GM18508 (cell line): ENCODE measurements at regions not wholly inside any gene's neighbourhood (a gene's known extent, or its start where the extent isn't known, plus 50 kb on each side); places are given as distances from the start of the nearest gene placed in this dataset.
"Not testable (repeated sequence)": the region's sequence is repeated elsewhere in the genome, so short reads cannot be mapped to it uniquely, and the experiment has no call there.

ENCODE experiments used
- ATAC-seq: cut with Tn5 transposase; IDR thresholded peaks from one replicate; pipeline ENCODE4 v1.9.1; 2021; ENCODE audit warnings: moderate number of reproducible peaks; ENCODE audit not compliant: insufficient read depth, unreplicated experiment

GRCh38 chr4:38367642-38368174 lies 296.3 kb upstream of the KLF3 start:
- ATAC-seq = no peak

- no peak for ATAC-seq
Observed at GRCh38 chr4:38368613-38369012, 295.4 kb upstream of the KLF3 start.

GRCh38 chr4:38371391-38371851 lies 292.6 kb upstream of the KLF3 start:
- ATAC-seq = no peak

- no peak for ATAC-seq
Observed at GRCh38 chr4:38373375-38373774, 290.6 kb upstream of the KLF3 start.

- no peak for ATAC-seq
Observed at GRCh38 chr4:38377195-38377594, 286.8 kb upstream of the KLF3 start.

- no peak for ATAC-seq
Observed at GRCh38 chr4:38378478-38378877, 285.5 kb upstream of the KLF3 start.

- ATAC-seq = no peak
Observed at GRCh38 chr4:38381788-38382187, 282.2 kb upstream of the KLF3 start.

- no peak for ATAC-seq
Observed at GRCh38 chr4:38382520-38382919, 281.5 kb upstream of the KLF3 start.

- no peak for ATAC-seq
Observed at GRCh38 chr4:38383646-38384121, 280.3 kb upstream of the KLF3 start.

GRCh38 chr4:38385093-38386004 lies 278.6 kb upstream of the KLF3 start:
- ATAC-seq = no peak

- ATAC-seq = no peak
Observed at GRCh38 chr4:38386005-38386551, 277.9 kb upstream of the KLF3 start.

GRCh38 chr4:38386654-38387188 lies 277.3 kb upstream of the KLF3 start:
- no peak for ATAC-seq

- no peak for ATAC-seq
Observed at GRCh38 chr4:38387348-38387747, 276.7 kb upstream of the KLF3 start.

- no peak for ATAC-seq
Observed at GRCh38 chr4:38387819-38388218, 276.2 kb upstream of the KLF3 start.

GRCh38 chr4:38388907-38389306 lies 275.1 kb upstream of the KLF3 start:
- not testable (repeated sequence) for ATAC-seq

GRCh38 chr4:38390969-38391545 lies 272.9 kb upstream of the KLF3 start:
- ATAC-seq = no peak

- ATAC-seq = no peak
Observed at GRCh38 chr4:38392223-38392855, 271.7 kb upstream of the KLF3 start.

- no peak for ATAC-seq
Observed at GRCh38 chr4:38396091-38396490, 267.9 kb upstream of the KLF3 start.

- no peak for ATAC-seq
Observed at GRCh38 chr4:38396845-38397547, 267.0 kb upstream of the KLF3 start.

GRCh38 chr4:38400946-38401345 lies 263.1 kb upstream of the KLF3 start:
- no peak for ATAC-seq
